ENCODE measurements at regions not wholly inside any gene's neighbourhood (a gene's known extent, or its start where the extent isn't known, plus 50 kb on each side); places are given as distances from the start of the nearest gene placed in this dataset.
"Not testable (repeated sequence)": the region's sequence is repeated elsewhere in the genome, so short reads cannot be mapped to it uniquely, and the experiment has no call there.

DNA sequence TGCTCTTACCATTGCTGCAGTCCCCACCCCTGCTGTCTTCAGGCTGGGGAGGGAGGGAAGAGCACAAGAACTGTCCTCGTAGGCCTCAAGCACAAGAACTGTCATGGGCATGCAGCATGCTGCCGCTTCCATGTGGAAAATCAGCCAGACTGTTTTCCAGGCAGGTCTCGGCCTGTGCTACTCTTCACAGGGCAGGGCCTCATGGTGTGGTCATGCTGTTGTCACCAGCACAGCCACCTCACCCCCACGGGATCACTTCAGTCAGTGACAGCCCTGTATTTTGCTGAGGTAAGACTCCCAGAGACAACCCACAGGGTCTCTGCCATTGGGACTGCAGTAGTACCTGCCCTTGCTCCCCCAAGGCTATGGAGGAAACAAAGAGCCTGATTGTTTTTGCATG is 205.3 kb downstream of the NAP1L3 start:
- Histone ChIP-seq H3K4me3 (replicated peaks; ENCODE audit: low read depth, low read length) (no peak overlapping the region), H3K36me3 (ENCODE audit: control insufficient read depth, insufficient read depth, low read length) (no peaks in the 10 kb centered on the region), H3K27me3 (replicated peaks; ENCODE audit: control insufficient read depth, insufficient read depth, low read length) (no peaks in the 10 kb centered on the region)
- TF ChIP-seq, protein P1, sequence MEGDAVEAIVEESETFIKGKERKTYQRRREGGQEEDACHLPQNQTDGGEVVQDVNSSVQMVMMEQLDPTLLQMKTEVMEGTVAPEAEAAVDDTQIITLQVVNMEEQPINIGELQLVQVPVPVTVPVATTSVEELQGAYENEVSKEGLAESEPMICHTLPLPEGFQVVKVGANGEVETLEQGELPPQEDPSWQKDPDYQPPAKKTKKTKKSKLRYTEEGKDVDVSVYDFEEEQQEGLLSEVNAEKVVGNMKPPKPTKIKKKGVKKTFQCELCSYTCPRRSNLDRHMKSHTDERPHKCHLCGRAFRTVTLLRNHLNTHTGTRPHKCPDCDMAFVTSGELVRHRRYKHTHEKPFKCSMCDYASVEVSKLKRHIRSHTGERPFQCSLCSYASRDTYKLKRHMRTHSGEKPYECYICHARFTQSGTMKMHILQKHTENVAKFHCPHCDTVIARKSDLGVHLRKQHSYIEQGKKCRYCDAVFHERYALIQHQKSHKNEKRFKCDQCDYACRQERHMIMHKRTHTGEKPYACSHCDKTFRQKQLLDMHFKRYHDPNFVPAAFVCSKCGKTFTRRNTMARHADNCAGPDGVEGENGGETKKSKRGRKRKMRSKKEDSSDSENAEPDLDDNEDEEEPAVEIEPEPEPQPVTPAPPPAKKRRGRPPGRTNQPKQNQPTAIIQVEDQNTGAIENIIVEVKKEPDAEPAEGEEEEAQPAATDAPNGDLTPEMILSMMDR (IDR thresholded peaks at IDR 0.05; ENCODE audit: insufficient read depth, low read length, poor library complexity, severe bottlenecking): no peak
- no peak for DNase-seq (ENCODE audit: extremely low read depth, insufficient read length)

- TF ChIP-seq, protein P1 (IDR thresholded peaks at IDR 0.05; ENCODE audit: insufficient read depth, low read length, poor library complexity, severe bottlenecking): no peak
- Histone ChIP-seq H3K27me3 (replicated peaks; ENCODE audit: control insufficient read depth, insufficient read depth, low read length) (no peaks in the 10 kb centered on the region), H3K36me3 (ENCODE audit: control insufficient read depth, insufficient read depth, low read length) (no peaks in the 10 kb centered on the region), H3K4me3 (replicated peaks; ENCODE audit: low read depth, low read length) (no peak overlapping the region)
- no peak for DNase-seq (ENCODE audit: extremely low read depth, insufficient read length)
Measured at GRCh38 chrX:93466383-93466782, 207.0 kb downstream of the NAP1L3 start.

- H3K36me3 ChIP-seq (ENCODE audit: control insufficient read depth, insufficient read depth, low read length): no peaks in the 10 kb centered on the region
- DNase-seq (ENCODE audit: extremely low read depth, insufficient read length): no peak
- TF ChIP-seq, protein P1 (IDR thresholded peaks at IDR 0.05; ENCODE audit: insufficient read depth, low read length, poor library complexity, severe bottlenecking): no peak
- no peak overlapping the region for H3K4me3 ChIP-seq (replicated peaks; ENCODE audit: low read depth, low read length)
- H3K27me3 ChIP-seq (replicated peaks; ENCODE audit: control insufficient read depth, insufficient read depth, low read length): no peaks in the 10 kb centered on the region
Measured at GRCh38 chrX:93461060-93461459, 212.3 kb downstream of the NAP1L3 start.

DNA sequence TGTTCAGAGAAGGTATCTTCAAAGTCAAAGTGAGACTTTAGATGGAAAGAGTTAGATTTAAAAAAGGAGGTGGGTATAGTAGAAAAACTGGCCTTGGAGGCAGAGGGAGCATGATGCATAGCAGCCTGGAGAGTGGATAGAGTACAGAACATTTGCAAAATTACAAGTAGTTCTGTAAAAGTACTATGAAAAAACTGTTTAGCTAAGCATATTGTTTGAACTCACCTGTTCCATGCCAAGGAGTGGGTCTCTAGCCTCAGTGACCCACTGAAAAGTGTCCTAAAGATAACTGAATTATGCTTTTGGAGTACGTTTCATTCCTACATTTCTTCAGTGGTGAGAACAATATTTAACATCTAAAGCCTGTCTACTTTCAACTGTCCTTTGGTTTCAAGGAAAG is 218.9 kb downstream of the NAP1L3 start:
- Histone ChIP-seq H3K4me3 (replicated peaks; ENCODE audit: low read depth, low read length) (no peak overlapping the region), H3K36me3 (ENCODE audit: control insufficient read depth, insufficient read depth, low read length) (no peaks in the 10 kb centered on the region), H3K27me3 (replicated peaks; ENCODE audit: control insufficient read depth, insufficient read depth, low read length) (no peaks in the 10 kb centered on the region)
- no peak for DNase-seq (ENCODE audit: extremely low read depth, insufficient read length)
- TF ChIP-seq, protein P1 (IDR thresholded peaks at IDR 0.05; ENCODE audit: insufficient read depth, low read length, poor library complexity, severe bottlenecking): no peak

DNA sequence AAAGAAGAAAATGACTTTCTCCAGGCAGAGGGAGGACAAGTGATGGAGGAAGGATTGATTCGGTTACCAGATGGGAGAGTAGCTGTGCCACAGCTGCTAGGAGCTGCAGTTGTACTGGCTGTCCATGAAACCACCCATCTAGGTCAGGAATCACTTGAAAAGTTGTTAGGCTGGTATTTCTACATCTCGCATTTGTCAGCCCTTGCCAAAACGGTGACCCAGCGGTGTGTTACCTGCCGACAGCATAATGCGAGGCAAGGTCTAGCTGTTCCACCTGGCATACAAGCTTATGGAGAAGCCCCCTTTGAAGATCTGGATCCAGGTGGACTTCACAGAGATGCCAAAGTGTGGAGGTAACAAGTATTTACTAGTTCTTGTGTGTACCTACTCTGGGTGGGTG is 238.7 kb downstream of the NAP1L3 start:
- H3K36me3 ChIP-seq (ENCODE audit: control insufficient read depth, insufficient read depth, low read length); H3K27me3 ChIP-seq (replicated peaks; ENCODE audit: control insufficient read depth, insufficient read depth, low read length); DNase-seq (ENCODE audit: extremely low read depth, insufficient read length); H3K4me3 ChIP-seq (replicated peaks; ENCODE audit: low read depth, low read length): not testable (repeated sequence)

DNA sequence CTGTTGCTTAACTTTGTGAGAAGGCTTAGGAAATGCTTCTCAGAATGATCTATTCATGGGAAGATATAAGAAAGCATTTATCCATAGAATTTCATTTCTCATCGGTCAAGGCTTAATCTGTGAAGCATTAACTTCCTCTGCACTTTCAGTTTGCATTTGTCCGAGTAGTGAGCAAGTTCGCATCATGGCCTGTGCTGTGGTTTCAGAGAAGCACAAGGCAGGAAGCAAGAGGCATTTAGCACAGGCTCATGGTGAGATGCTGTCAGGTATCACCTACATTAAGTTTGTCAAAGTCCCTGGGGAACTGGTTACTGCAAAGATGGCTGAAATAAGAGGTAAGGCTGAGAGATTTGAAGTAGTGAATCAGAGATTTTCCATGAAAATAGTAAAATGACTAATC is 244.9 kb downstream of the NAP1L3 start:
- TF ChIP-seq, protein P1 (IDR thresholded peaks at IDR 0.05; ENCODE audit: insufficient read depth, low read length, poor library complexity, severe bottlenecking): no peak
- Histone ChIP-seq H3K27me3 (replicated peaks; ENCODE audit: control insufficient read depth, insufficient read depth, low read length) (no peaks in the 10 kb centered on the region), H3K36me3 (ENCODE audit: control insufficient read depth, insufficient read depth, low read length) (no peaks in the 10 kb centered on the region), H3K4me3 (replicated peaks; ENCODE audit: low read depth, low read length) (no peak overlapping the region)
- no peak for DNase-seq (ENCODE audit: extremely low read depth, insufficient read length)

All from GM06990 (cell line).